Left lung (tissue), 4 donors: ENCODE measurements at regions not wholly inside any gene's neighbourhood (a gene's known extent, or its start where the extent isn't known, plus 50 kb on each side); places are given as distances from the start of the nearest gene placed in this dataset.
A peak's percentile ranks its signal among the peaks of the same experiment; 100 is the strongest.
"Not testable (repeated sequence)": the region's sequence is repeated elsewhere in the genome, so short reads cannot be mapped to it uniquely, and the experiment has no call there.

Experiments
- ATAC-seq: fragments of 200-7000 bp; cut with Tn5 transposase; one replicate; pipeline ENCODE4 v1.9.1; 2020; ENCODE audit warnings: moderate library complexity
- DNase-seq, 4 donors: peaks; one replicate each; pipeline ENCODE4 v3.0.0-alpha.2; 2013 to 2020
- H3K27ac ChIP-seq, 2 donors: fragments of 200-600 bp; sonication (generic) in 1 of 2; one replicate each; pipeline versions ENCODE4 v1.5.0 to v1.8.0; 2020 to 2021
- H3K27me3 ChIP-seq, 2 donors: fragments of 200-600 bp; sonication (generic) in 1 of 2; one replicate each; pipeline versions ENCODE4 v1.5.0 to v1.8.0; 2020 to 2021
- H3K36me3 ChIP-seq, 2 donors: fragments of 200-600 bp; sonication (generic) in 1 of 2; one replicate each; pipeline versions ENCODE4 v1.5.0 to v1.8.0; 2020 to 2021
- H3K4me1 ChIP-seq, 2 donors: fragments of 200-600 bp; one replicate each; pipeline ENCODE4 v1.8.0; 2021
- H3K4me3 ChIP-seq, 2 donors: fragments of 200-600 bp; sonication (generic) in 1 of 2; one replicate each; pipeline versions ENCODE4 v1.5.0 to v1.8.0; 2020 to 2021; ENCODE audit warnings: mild to moderate bottlenecking in 1 of 2
- H3K9me3 ChIP-seq, 2 donors: fragments of 200-600 bp; sonication (generic) in 1 of 2; one replicate each; pipeline versions ENCODE4 v1.5.0 to v1.8.0; 2020 to 2021
- CTCF ChIP-seq, 2 donors: fragments of 200-600 bp; sonication (generic) in 1 of 2; IDR thresholded peaks; one replicate each; pipeline versions ENCODE4 v1.5.0 to v1.8.0; 2021; ENCODE audit warnings: antibody characterized with exemption in 2 of 2
- intact Hi-C, 2 donors: fragments of 100-400 bp; cut with DNase I; formaldehyde crosslinking; loops; one replicate each; pipeline versions ENCODE4 v1.11.2 to v1.14.2; 2022
- donor health status: DM: no; HTN: yes; CAD: no.
- donor health status: DM: no; HTN: no; CAD: no.

- no peak for TF ChIP-seq CTCF (IDR thresholded peaks at IDR 0.05)
- H3K27me3 ChIP-seq, result no peaks in the 10 kb centered on the region
Measured at GRCh38 chr5:85647349-85648127, 970.2 kb upstream of the COX7C start.

GRCh38 chr5:85648495-85648894, 969.2 kb upstream of the COX7C start:
- H3K4me3 ChIP-seq, result no peak overlapping the region
- no peaks in the 10 kb centered on the region for H3K36me3 ChIP-seq
- H3K9me3 ChIP-seq, result no peaks in the 10 kb centered on the region
- intact Hi-C loops, result no loop called here
- H3K27me3 ChIP-seq, result no peaks in the 10 kb centered on the region
- TF ChIP-seq CTCF (IDR thresholded peaks at IDR 0.05), result no peak
- DNase-seq (peak in 1 of 4 donors; percentile 6), ATAC-seq (no peak)
- no peaks in the 10 kb centered on the region for H3K4me1 ChIP-seq
- H3K27ac ChIP-seq, result no peak overlapping the region

More at GRCh38 chr5:85647349-85648127, 970.2 kb upstream of the COX7C start:
- Histone ChIP-seq H3K9me3 (no peaks in the 10 kb centered on the region), H3K4me3 (no peak overlapping the region), H3K27ac (no peak overlapping the region), H3K36me3 (no peaks in the 10 kb centered on the region), H3K4me1 (no peaks in the 10 kb centered on the region)
- DNase-seq, result peak in 1 of 4 donors; percentile 8
- ATAC-seq, result no peak
- intact Hi-C loops, result no loop called here

GRCh38 chr5:85651731-85652130, 966.0 kb upstream of the COX7C start:
- Histone ChIP-seq H3K27ac (no peak overlapping the region), H3K4me1 (no peaks in the 10 kb centered on the region), H3K9me3 (peaks cover 0 to 23% of the 10 kb centered on the region in 2 donors), H3K36me3 (no peaks in the 10 kb centered on the region), H3K27me3 (no peaks in the 10 kb centered on the region), H3K4me3 (no peak overlapping the region)
- DNase-seq, result no peak
- intact Hi-C loops, result no loop called here
- TF ChIP-seq CTCF (IDR thresholded peaks at IDR 0.05), result no peak
- no peak for ATAC-seq

GRCh38 chr5:85654144-85654543, 963.6 kb upstream of the COX7C start:
- H3K27ac ChIP-seq, H3K36me3 ChIP-seq, H3K4me3 ChIP-seq, H3K4me1 ChIP-seq, intact Hi-C loops, DNase-seq, H3K27me3 ChIP-seq, ATAC-seq: not testable (repeated sequence)
- peaks cover 0 to 28% of the 10 kb centered on the region in 2 donors for H3K9me3 ChIP-seq

GRCh38 chr5:85656050-85656449, 961.7 kb upstream of the COX7C start:
- ATAC-seq, result no peak

GRCh38 chr5:85657328-85657727, 960.4 kb upstream of the COX7C start:
- H3K4me1 ChIP-seq, ATAC-seq, intact Hi-C loops, DNase-seq, H3K27me3 ChIP-seq, H3K27ac ChIP-seq, H3K4me3 ChIP-seq, H3K36me3 ChIP-seq: not testable (repeated sequence)
- H3K9me3 ChIP-seq, result peaks cover 0 to 28% of the 10 kb centered on the region in 2 donors

More at GRCh38 chr5:85656050-85656449, 961.7 kb upstream of the COX7C start:
- no peak for TF ChIP-seq CTCF (IDR thresholded peaks at IDR 0.05)
- H3K27me3 ChIP-seq, result no peaks in the 10 kb centered on the region
- H3K9me3 ChIP-seq, result peaks cover 0 to 28% of the 10 kb centered on the region in 2 donors
- H3K4me1 ChIP-seq, result no peaks in the 10 kb centered on the region
- no peak for DNase-seq
- H3K36me3 ChIP-seq, result no peaks in the 10 kb centered on the region
- intact Hi-C loops, result no loop called here
- H3K4me3 ChIP-seq, result no peak overlapping the region
- H3K27ac ChIP-seq, result no peak overlapping the region

GRCh38 chr5:85662969-85663707, 954.6 kb upstream of the COX7C start:
- DNase-seq, H3K27ac ChIP-seq, intact Hi-C loops, H3K36me3 ChIP-seq, H3K9me3 ChIP-seq, H3K4me3 ChIP-seq, H3K27me3 ChIP-seq, H3K4me1 ChIP-seq, ATAC-seq: not testable (repeated sequence)
